NB4 (cell line): ENCODE measurements at regions not wholly inside any gene's neighbourhood (a gene's known extent, or its start where the extent isn't known, plus 50 kb on each side); places are given as distances from the start of the nearest gene placed in this dataset.

Experiments
- DNase-seq: peaks from one replicate; pipeline ENCODE4 v3.0.0; 2010; ENCODE audit warnings: low read depth
- H3K4me3 ChIP-seq: one replicate; pipeline ENCODE4 v1.5.1; 2011; ENCODE audit warnings: mild to moderate bottlenecking, low read depth, low read length, moderate library complexity
- CTCF ChIP-seq: IDR thresholded peaks from one replicate; pipeline ENCODE4 v1.5.1; 2012; ENCODE audit warnings: low read depth, low read length
- MAX ChIP-seq: IDR thresholded peaks from 2 replicates; pipeline ENCODE4 v1.6.1; 2011; ENCODE audit warnings: low read depth, low read length
- MYC ChIP-seq: IDR thresholded peaks from 2 replicates; pipeline ENCODE4 v1.6.1; 2011; ENCODE audit warnings: low read depth, low read length
- POLR2A ChIP-seq: IDR thresholded peaks from 2 replicates; pipeline ENCODE4 v1.6.1; 2011; ENCODE audit warnings: mild to moderate bottlenecking; ENCODE audit not compliant: insufficient read length; ENCODE audit errors: extremely low read depth

GRCh38 chr1:61519631-61520030 lies 205.3 kb downstream of the TM2D1 start:
- TF ChIP-seq CTCF (no peak), POLR2A (no peak), MAX (no peak), MYC (no peak)

GRCh38 chr1:61518670-61519400 lies 206.1 kb downstream of the TM2D1 start:
- no peak overlapping the region for H3K4me3 ChIP-seq
- no peak for DNase-seq
- TF ChIP-seq POLR2A (no peak), CTCF (no peak), MAX (no peak), MYC (no peak)

More at GRCh38 chr1:61519631-61520030, 205.3 kb downstream of the TM2D1 start:
- DNase-seq = no peak
- no peak overlapping the region for H3K4me3 ChIP-seq

GRCh38 chr1:61517345-61517744 lies 207.6 kb downstream of the TM2D1 start:
- H3K4me3 ChIP-seq = no peak overlapping the region
- DNase-seq = no peak
- no peak for TF ChIP-seq MYC
- TF ChIP-seq POLR2A = no peak
- no peak for TF ChIP-seq CTCF
- no peak for TF ChIP-seq MAX

GRCh38 chr1:61515096-61515495 lies 209.8 kb downstream of the TM2D1 start:
- DNase-seq = no peak
- TF ChIP-seq MYC = no peak
- TF ChIP-seq MAX = no peak
- no peak overlapping the region for H3K4me3 ChIP-seq
